NB4 (cell line): ENCODE measurements at regions not wholly inside any gene's neighbourhood (a gene's known extent, or its start where the extent isn't known, plus 50 kb on each side); places are given as distances from the start of the nearest gene placed in this dataset.

Source experiments
- CTCF ChIP-seq: IDR thresholded peaks from one replicate; pipeline ENCODE4 v1.5.1; 2012; ENCODE audit warnings: low read depth, low read length
- MAX ChIP-seq: IDR thresholded peaks from 2 replicates; pipeline ENCODE4 v1.6.1; 2011; ENCODE audit warnings: low read depth, low read length

- TF ChIP-seq CTCF = peak; percentile 80
- no peak for TF ChIP-seq MAX
These were observed 221.8 kb upstream of the SSTR1 start for GRCh38 chr14:37985826-37986470.
